ENCODE measurements at regions not wholly inside any gene's neighbourhood (a gene's known extent, or its start where the extent isn't known, plus 50 kb on each side); places are given as distances from the start of the nearest gene placed in this dataset.
A peak's percentile ranks its signal among the peaks of the same experiment; 100 is the strongest.

DNA sequence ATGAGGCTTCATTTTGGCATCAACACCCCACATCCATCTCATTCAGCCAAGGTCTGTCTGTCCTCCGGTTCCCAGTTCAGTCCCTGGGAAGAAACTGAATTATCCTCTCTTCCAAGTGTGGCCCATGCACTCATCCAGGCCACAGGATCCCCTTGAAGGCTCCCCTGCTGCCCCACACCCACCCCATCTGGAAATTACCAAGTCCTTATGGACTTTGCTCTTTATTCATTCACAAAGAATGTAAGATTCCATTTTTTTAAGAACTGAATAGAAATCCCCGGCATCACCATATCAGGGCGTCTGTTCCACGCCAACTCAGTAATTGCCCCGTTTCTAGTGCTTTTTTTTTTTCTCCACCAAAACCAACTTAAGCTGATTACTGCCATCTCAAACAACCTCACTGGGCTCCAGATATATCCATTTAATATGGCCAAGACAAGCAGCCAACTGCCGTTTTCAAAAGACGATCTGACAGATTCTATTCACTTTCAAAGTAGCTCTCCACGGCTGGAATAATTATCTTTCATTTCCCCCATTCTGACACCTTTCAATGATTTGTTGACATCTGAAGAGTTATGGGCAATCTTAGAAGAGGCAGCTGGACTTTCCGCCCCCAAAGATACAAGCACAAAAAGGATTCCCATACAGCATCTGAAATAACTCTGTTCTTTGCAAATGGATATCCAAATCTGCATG is 55.9 kb downstream of the OLIG1 start:
- TF ChIP-seq, protein P1, sequence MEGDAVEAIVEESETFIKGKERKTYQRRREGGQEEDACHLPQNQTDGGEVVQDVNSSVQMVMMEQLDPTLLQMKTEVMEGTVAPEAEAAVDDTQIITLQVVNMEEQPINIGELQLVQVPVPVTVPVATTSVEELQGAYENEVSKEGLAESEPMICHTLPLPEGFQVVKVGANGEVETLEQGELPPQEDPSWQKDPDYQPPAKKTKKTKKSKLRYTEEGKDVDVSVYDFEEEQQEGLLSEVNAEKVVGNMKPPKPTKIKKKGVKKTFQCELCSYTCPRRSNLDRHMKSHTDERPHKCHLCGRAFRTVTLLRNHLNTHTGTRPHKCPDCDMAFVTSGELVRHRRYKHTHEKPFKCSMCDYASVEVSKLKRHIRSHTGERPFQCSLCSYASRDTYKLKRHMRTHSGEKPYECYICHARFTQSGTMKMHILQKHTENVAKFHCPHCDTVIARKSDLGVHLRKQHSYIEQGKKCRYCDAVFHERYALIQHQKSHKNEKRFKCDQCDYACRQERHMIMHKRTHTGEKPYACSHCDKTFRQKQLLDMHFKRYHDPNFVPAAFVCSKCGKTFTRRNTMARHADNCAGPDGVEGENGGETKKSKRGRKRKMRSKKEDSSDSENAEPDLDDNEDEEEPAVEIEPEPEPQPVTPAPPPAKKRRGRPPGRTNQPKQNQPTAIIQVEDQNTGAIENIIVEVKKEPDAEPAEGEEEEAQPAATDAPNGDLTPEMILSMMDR (IDR thresholded peaks at IDR 0.05; ENCODE audit: unreplicated experiment): no peak
- Mint-ChIP-seq H3K27ac (ENCODE audit: unreplicated experiment) (no peak overlapping the region), H3K4me3 (ENCODE audit: unreplicated experiment) (no peak overlapping the region), H3K36me3 (ENCODE audit: low read depth, unreplicated experiment) (no peaks in the 10 kb centered on the region), H3K9me3 (ENCODE audit: unreplicated experiment) (no peaks in the 10 kb centered on the region), H3K27me3 (ENCODE audit: unreplicated experiment) (peaks cover 1% of the 10 kb centered on the region), H3K4me1 (ENCODE audit: unreplicated experiment) (no peaks in the 10 kb centered on the region)
- DNase-seq (ENCODE audit: low spot score): no peak

DNA sequence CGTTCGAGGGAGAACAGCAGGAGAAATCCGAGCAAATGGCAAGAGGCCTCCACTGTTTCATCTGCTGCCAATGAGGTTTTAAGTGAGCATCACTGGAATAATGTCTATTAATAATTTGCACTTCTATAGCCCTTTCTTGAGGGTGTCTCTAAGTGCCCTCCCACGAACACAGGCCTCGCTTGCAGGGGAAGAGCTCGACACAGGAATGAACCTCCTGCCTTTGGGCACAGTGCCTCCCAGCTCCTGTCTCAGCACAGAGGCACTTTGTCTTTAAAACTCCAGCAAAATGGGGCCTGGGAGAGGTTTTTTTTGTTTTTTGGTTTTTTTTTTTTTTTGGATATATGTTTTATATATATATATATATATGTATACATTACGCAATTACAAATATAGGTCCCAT is 56.6 kb downstream of the OLIG1 start:
- Mint-ChIP-seq H3K4me3 (ENCODE audit: unreplicated experiment) (no peak overlapping the region), H3K4me1 (ENCODE audit: unreplicated experiment) (no peaks in the 10 kb centered on the region), H3K27me3 (ENCODE audit: unreplicated experiment) (peaks cover 1% of the 10 kb centered on the region), H3K27ac (ENCODE audit: unreplicated experiment) (no peak overlapping the region), H3K36me3 (ENCODE audit: low read depth, unreplicated experiment) (no peaks in the 10 kb centered on the region), H3K9me3 (ENCODE audit: unreplicated experiment) (no peaks in the 10 kb centered on the region)
- TF ChIP-seq, protein P1 (IDR thresholded peaks at IDR 0.05; ENCODE audit: unreplicated experiment): no peak
- DNase-seq (ENCODE audit: low spot score): no peak

DNA sequence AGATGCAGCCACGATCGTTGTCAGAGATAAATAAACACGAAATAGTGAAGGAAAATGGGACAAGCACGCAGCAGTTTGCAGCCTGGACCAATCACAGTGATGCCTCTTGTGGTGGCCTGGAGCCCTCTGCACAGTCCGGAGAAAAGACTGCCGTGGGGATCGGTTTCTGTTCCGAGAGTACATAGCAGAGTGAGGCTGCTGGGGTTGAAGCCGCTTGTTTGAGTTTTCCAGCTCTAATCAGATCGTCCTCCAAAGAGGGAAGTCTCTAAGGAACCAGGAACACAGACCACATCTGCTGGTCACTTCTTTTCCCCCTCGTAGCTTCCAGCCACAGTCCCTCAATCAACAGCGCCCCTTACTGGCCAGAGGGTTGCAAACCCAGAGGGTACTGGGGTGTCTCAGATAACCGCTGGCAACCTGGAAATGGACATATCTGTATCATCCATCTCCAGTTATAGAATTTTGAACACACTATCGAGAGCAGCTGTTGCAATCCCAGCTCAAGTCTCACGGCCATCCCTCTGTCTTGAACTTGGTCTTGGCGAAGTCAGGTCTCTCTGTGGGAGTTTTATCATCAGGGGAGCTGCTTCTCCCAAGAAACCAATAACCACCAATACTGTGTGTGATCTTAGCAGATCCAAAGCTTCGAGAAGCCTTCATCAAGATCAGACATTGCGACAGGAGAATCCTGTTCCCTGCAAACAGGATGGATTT is 57.4 kb downstream of the OLIG1 start:
- H3K36me3 Mint-ChIP-seq (ENCODE audit: low read depth, unreplicated experiment): no peaks in the 10 kb centered on the region
- peak overlapping the region; percentile 33 for H3K4me3 Mint-ChIP-seq (ENCODE audit: unreplicated experiment)

DNA sequence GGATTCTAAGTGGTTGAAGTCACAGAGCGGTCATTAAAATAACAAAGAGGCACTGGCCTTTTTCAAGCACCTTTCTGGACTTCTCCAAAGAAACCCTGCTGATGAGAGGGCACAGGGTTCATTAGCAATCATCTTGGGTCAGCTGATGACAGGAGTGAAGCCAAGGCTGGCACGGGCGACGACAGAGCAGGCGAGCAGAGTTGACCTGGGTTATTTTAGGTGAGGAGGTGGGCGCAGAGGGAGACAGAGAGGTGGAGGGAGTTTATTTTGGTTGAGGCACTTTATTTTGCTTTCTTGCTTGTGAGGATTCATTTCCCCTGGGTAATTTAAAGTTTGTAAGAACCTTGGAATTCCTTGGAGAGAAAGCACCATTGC is 57.9 kb downstream of the OLIG1 start:
- peaks cover 3% of the 10 kb centered on the region for H3K27me3 Mint-ChIP-seq (ENCODE audit: unreplicated experiment)
- no peak overlapping the region for H3K4me3 Mint-ChIP-seq (ENCODE audit: unreplicated experiment)
- no peak overlapping the region for H3K27ac Mint-ChIP-seq (ENCODE audit: unreplicated experiment)

More for the DNA sequence above, 57.4 kb downstream of the OLIG1 start:
- TF ChIP-seq, protein P1 (IDR thresholded peaks at IDR 0.05; ENCODE audit: unreplicated experiment): peak; percentile 70
- Mint-ChIP-seq H3K4me1 (ENCODE audit: unreplicated experiment) (no peaks in the 10 kb centered on the region), H3K9me3 (ENCODE audit: unreplicated experiment) (no peaks in the 10 kb centered on the region), H3K27me3 (ENCODE audit: unreplicated experiment) (peaks cover 1% of the 10 kb centered on the region), H3K27ac (ENCODE audit: unreplicated experiment) (no peak overlapping the region)
- DNase-seq (ENCODE audit: low spot score): peak; percentile 88

More for the DNA sequence above, 57.9 kb downstream of the OLIG1 start:
- H3K9me3 Mint-ChIP-seq (ENCODE audit: unreplicated experiment): no peaks in the 10 kb centered on the region
- no peak for DNase-seq (ENCODE audit: low spot score)
- H3K36me3 Mint-ChIP-seq (ENCODE audit: low read depth, unreplicated experiment): no peaks in the 10 kb centered on the region
- no peaks in the 10 kb centered on the region for H3K4me1 Mint-ChIP-seq (ENCODE audit: unreplicated experiment)
- TF ChIP-seq, protein P1 (IDR thresholded peaks at IDR 0.05; ENCODE audit: unreplicated experiment): no peak

Data from endothelial cell (in vitro differentiated cells).